ENCODE measurements at regions not wholly inside any gene's neighbourhood (a gene's known extent, or its start where the extent isn't known, plus 50 kb on each side); places are given as distances from the start of the nearest gene placed in this dataset.
A peak's percentile ranks its signal among the peaks of the same experiment; 100 is the strongest.

- DNase-seq: no peak
These were observed 67.9 kb upstream of the AKAP13 start for GRCh38 chr15:85312486-85312885.

- no peak for DNase-seq
These were observed 67.5 kb upstream of the AKAP13 start for GRCh38 chr15:85312929-85313331.

GRCh38 chr15:85313339-85313738, 67.1 kb upstream of the AKAP13 start:
- DNase-seq: no peak

- DNase-seq: no peak
These were observed 66.3 kb upstream of the AKAP13 start for GRCh38 chr15:85314146-85314545.

- DNase-seq: no peak
These were observed 65.8 kb upstream of the AKAP13 start for GRCh38 chr15:85314633-85315032.

GRCh38 chr15:85316244-85316934, 64.0 kb upstream of the AKAP13 start:
- peak in 1 of 2 experiments; percentile 10 for DNase-seq

GRCh38 chr15:85318048-85318731, 62.2 kb upstream of the AKAP13 start:
- DNase-seq: no peak

GRCh38 chr15:85318732-85319076, 61.7 kb upstream of the AKAP13 start:
- DNase-seq: no peak

- DNase-seq: no peak
These were observed 56.2 kb upstream of the AKAP13 start for GRCh38 chr15:85324202-85324601.

GRCh38 chr15:85325834-85326233, 54.6 kb upstream of the AKAP13 start:
- no peak for DNase-seq

GRCh38 chr15:85326291-85326690, 54.1 kb upstream of the AKAP13 start:
- no peak for DNase-seq

GRCh38 chr15:85327820-85328219, 52.6 kb upstream of the AKAP13 start:
- no peak for DNase-seq

GRCh38 chr15:85329561-85330422, 50.6 kb upstream of the AKAP13 start:
- peak; percentile 11 to 39 for DNase-seq

Data from activated CD4-positive, alpha-beta T cell treated with anti-CD3 and anti-CD28 coated beads, Interleukin-2, amount 50 U/mL, for 48 hours (primary cell).